Ecto neural progenitor cell (in vitro differentiated cells): ENCODE measurements at regions not wholly inside any gene's neighbourhood (a gene's known extent, or its start where the extent isn't known, plus 50 kb on each side); places are given as distances from the start of the nearest gene placed in this dataset.
A peak's percentile ranks its signal among the peaks of the same experiment; 100 is the strongest.

Experiments used
- DNase-seq: peaks from one replicate; pipeline ENCODE4 v3.0.0-alpha.2; 2018; ENCODE audit warnings: low spot score

DNA sequence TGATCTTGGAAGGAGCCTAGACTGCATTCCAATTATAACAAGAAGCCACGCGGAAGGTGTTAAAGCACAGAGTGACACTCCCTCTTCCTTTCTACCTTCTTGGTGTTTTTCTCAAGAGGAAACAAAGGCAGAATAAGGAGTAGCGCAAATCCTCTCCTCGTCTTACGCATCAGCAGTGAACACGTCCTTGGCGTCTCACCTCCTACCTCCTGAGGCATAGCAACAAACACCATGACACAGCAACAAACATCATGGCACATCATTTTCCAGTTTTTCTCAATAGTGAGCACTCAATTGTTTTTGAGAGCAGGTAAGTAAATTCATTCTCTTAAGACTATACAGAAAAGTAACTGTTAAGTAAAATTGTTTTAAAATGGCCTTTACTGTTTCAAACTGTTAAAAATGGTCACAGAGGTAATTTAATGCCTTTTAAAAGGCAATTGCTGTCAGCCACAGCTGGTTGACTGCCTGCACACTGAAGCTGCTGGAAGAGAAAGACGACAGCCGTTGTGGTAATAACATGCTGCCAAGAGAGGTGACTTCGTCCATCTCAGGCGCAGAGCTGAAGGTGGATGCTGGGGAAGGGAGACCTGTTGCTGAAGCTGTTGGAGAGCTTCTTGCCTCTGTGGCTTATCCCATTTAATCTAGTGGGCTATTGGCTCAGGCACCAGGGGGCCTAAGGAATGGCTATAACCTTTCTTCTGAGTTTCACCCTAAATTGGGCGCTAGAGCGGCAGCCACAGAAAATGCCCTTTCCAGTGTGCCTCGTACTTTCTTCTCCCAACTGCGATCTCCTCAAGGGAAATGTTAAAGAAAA, 703.7 kb downstream of the UQCRFS1 start:
- DNase-seq = no peak

- DNase-seq = no peak
These were observed 704.3 kb downstream of the UQCRFS1 start for GRCh38 chr19:28508666-28509065.

DNA sequence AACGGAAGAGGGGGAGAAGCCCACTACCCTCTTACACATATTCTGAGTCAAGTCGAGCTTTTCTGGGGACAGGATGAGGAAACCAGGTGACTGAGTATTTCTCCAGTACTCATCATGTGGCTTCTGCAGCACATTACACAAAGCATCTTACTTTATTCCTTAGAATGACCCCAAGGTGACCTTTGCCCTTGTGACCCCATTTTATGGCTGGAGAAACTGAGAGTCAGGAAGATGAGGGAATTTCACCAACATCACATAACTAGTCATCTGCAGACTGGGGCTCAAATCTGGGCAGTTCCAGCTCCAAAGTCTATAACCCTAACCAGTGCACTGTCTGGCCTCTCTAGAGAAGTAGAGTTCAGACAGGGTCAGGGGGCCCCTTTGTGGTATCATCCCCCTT, 707.0 kb downstream of the UQCRFS1 start:
- DNase-seq = no peak

GRCh38 chr19:28505134-28505533, 707.8 kb downstream of the UQCRFS1 start:
- DNase-seq = no peak

- DNase-seq = no peak
These were observed 708.2 kb downstream of the UQCRFS1 start for GRCh38 chr19:28504727-28505126.

GRCh38 chr19:28504139-28504538, 708.8 kb downstream of the UQCRFS1 start:
- DNase-seq = no peak

GRCh38 chr19:28502879-28503734, 709.8 kb downstream of the UQCRFS1 start:
- no peak for DNase-seq

- no peak for DNase-seq
These were observed 711.0 kb downstream of the UQCRFS1 start for GRCh38 chr19:28501976-28502375.

- no peak for DNase-seq
These were observed 711.8 kb downstream of the UQCRFS1 start for GRCh38 chr19:28500982-28501630.

GRCh38 chr19:28500296-28500695, 712.7 kb downstream of the UQCRFS1 start:
- no peak for DNase-seq

- no peak for DNase-seq
These were observed 714.5 kb downstream of the UQCRFS1 start for GRCh38 chr19:28498404-28498976.

DNA sequence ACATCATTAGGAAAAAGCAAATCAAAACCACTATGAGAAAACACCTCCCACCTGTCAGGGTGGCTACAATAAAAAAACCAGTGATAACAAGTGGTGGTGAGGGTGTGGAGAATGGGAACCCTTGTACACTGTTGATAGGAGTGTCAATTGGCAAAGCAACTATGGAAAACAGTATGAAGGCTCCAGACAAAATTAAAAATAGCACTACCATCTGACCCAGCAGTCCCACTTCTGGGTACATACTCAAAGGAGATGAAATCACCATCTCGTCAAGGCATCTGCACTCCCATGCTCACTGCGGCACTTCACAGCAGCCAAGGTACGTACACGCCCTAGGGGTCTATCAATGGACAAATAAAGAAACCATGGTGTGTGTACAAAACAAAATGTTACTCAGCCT, 715.1 kb downstream of the UQCRFS1 start:
- DNase-seq = no peak

GRCh38 chr19:28497137-28497536, 715.8 kb downstream of the UQCRFS1 start:
- DNase-seq = no peak

DNA sequence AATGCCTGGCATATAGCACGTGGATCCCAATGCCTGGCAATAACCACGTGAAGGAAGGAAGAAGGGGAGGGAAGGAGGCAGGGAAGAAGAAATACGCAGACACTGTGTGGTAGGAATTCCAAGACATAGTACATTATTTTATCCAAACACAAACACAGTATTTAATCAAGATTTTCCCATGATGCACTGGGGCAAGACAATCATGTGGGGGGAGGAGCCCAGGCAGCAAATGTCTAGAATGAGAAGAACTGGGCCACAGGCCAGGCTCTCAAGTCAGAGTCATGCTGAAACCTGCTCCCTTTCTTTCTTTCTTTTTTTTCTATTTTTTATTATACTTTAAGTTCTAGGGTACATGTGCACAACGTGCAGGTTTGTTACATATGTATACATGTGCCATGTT, 717.9 kb downstream of the UQCRFS1 start:
- DNase-seq = no peak

GRCh38 chr19:28494461-28494860, 718.5 kb downstream of the UQCRFS1 start:
- no peak for DNase-seq

DNA sequence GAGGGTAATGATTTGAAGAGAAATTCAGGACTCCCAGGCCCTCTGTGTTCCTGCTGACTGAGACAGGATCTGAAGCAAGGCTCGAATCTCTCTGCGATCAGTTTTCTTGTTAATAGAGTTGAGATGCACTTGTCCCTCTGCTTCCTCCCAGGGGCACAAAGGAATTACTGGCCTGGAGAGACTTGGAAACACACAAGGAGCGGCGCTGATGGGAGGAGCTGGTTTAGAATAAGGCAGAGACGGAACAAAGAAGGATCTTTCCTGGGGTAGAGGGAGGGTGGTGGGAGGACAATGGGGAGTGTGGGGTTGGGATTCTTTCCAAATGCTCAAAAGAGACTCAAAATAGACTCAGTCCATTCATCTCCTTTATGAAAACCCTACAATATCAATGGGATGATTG, 719.1 kb downstream of the UQCRFS1 start:
- peak; percentile 64 for DNase-seq

DNA sequence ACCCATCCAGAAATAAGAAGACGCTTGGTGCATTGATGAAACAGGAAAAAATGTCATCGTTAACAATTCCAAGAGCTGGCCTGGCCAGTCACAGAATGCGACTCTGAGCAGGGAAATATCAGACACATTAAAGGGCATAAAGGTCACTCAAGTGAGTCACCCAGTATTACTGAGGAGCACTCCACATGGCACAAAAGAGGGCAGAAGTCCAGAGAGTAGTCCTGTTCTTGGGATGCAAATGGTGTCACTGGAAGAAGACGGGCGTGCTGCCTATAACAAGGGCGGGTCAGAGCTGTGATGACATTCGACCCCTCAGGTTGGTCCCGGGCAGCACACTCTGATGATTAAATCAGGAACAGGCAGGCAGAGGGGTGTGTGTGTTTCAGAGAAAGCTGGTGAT, 720.3 kb downstream of the UQCRFS1 start:
- DNase-seq = no peak

GRCh38 chr19:28492201-28492600, 720.8 kb downstream of the UQCRFS1 start:
- DNase-seq = no peak

DNA sequence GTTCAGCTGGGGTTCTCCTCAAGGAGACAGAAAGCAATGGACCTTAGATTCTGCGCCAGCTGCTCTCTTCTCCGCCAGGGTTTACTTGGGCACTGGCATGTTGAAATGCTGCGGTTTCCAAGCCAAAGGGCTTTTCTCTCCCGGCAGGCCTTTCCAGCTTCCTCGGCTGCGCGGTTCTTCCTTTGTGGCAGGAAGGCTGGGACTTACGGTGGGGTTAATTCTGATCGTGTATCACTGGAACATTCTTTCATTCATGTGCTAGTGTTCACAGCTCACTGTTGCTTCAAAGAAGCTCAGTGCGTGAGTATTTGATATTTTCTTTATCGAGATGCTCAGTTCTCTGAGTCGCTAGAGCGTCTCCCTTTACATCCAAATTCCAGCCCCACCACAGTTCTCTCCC, 723.2 kb downstream of the UQCRFS1 start:
- DNase-seq = no peak

GRCh38 chr19:28489126-28489660, 723.8 kb downstream of the UQCRFS1 start:
- no peak for DNase-seq

- DNase-seq = no peak
These were observed 725.0 kb downstream of the UQCRFS1 start for GRCh38 chr19:28487999-28488398.

DNA sequence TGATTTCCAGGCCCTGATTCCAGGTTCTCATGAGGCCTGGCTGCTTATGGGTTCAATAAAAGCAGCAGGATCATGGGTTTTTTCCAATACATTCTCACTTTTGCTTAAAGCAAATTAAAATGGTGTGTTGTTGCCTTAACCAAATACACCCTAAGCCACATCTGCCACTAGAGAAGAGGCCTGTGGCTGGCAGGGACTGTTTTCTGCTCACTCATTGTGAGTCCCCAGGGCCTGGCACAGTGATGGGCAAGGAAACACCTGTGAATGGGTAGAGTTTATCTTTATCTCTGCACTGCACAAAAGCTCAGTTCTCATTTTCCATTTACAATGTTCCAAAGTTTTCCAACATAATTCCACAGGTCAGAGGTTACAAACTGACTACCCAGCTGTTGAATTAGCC, 726.0 kb downstream of the UQCRFS1 start:
- no peak for DNase-seq
